GM23248 (cell line): ENCODE measurements at regions not wholly inside any gene's neighbourhood (a gene's known extent, or its start where the extent isn't known, plus 50 kb on each side); places are given as distances from the start of the nearest gene placed in this dataset.

ENCODE experiments used
- DNase-seq: peaks from one replicate; pipeline ENCODE4 v3.0.0-alpha.2; 2015
- H2AFZ ChIP-seq: fragments of 200-600 bp; sonication (generic); 2 replicates; pipeline ENCODE4 v1.6.1; 2016; ENCODE audit warnings: antibody characterized with exemption
- H3F3A ChIP-seq: fragments of 200-600 bp; sonication (generic); 2 replicates; pipeline ENCODE4 v1.6.1; 2016; ENCODE audit warnings: mild to moderate bottlenecking, antibody characterized with exemption, mixed run types; ENCODE audit not compliant: insufficient read depth
- H3K27ac ChIP-seq: fragments of 200-600 bp; sonication (generic); 2 replicates; pipeline ENCODE4 v1.5.1; 2016; ENCODE audit warnings: mild to moderate bottlenecking
- H3K27me3 ChIP-seq: fragments of 200-600 bp; sonication (generic); replicated peaks from 2 replicates; pipeline ENCODE4 v1.6.1; 2016; ENCODE audit warnings: mild to moderate bottlenecking; ENCODE audit not compliant: insufficient read depth
- H3K36me3 ChIP-seq: fragments of 200-600 bp; sonication (generic); 2 replicates; pipeline ENCODE4 v1.6.1; 2016; ENCODE audit warnings: low read depth, mild to moderate bottlenecking
- H3K4me1 ChIP-seq: fragments of 200-600 bp; sonication (generic); 2 replicates; pipeline ENCODE4 v1.6.1; 2016; ENCODE audit warnings: mild to moderate bottlenecking; ENCODE audit not compliant: insufficient read depth
- H3K4me2 ChIP-seq: fragments of 200-600 bp; sonication (generic); one replicate; pipeline ENCODE4 v1.6.1; 2016; ENCODE audit warnings: mild to moderate bottlenecking; ENCODE audit not compliant: unreplicated experiment
- H3K4me3 ChIP-seq: fragments of 200-600 bp; sonication (generic); 2 replicates; pipeline ENCODE4 v1.5.1; 2016; ENCODE audit warnings: mild to moderate bottlenecking
- H3K79me2 ChIP-seq: fragments of 200-600 bp; sonication (generic); 2 replicates; pipeline ENCODE4 v1.6.1; 2016; ENCODE audit warnings: mild to moderate bottlenecking; ENCODE audit not compliant: insufficient read depth
- H3K9ac ChIP-seq: fragments of 200-600 bp; sonication (generic); 2 replicates; pipeline ENCODE4 v1.6.1; 2016; ENCODE audit warnings: mild to moderate bottlenecking
- H3K9me2 ChIP-seq: fragments of 200-600 bp; sonication (generic); 2 replicates; pipeline ENCODE4 v1.6.1; 2016; ENCODE audit warnings: mixed run types, mild to moderate bottlenecking, moderate library complexity; ENCODE audit not compliant: insufficient read depth
- H3K9me3 ChIP-seq: fragments of 200-600 bp; sonication (generic); one replicate; pipeline ENCODE4 v1.6.1; 2017; ENCODE audit warnings: low read depth
- H4K20me1 ChIP-seq: fragments of 200-600 bp; sonication (generic); 2 replicates; pipeline ENCODE4 v1.6.0; 2016; ENCODE audit not compliant: insufficient read depth
- EZH2 ChIP-seq: fragments of 200-600 bp; sonication (generic); IDR thresholded peaks from 2 replicates; pipeline ENCODE4 v1.6.1; 2018; ENCODE audit warnings: antibody characterized with exemption, mild to moderate bottlenecking; ENCODE audit not compliant: insufficient read depth, poor library complexity, severe bottlenecking
- EZH2phosphoT487 ChIP-seq: fragments of 200-600 bp; sonication (generic); IDR thresholded peaks from 2 replicates; pipeline ENCODE4 v1.6.1; 2018; ENCODE audit warnings: antibody characterized with exemption, moderate library complexity, mild to moderate bottlenecking, low read depth; ENCODE audit not compliant: insufficient read depth
- WGBS, 2 experiments: methylation state at CpG; one replicate each; pipeline ENCODE4 v1.1.6; 2015 to 2017; ENCODE audit warnings: low lambda C conversion rate in 2 of 2, low coverage in 1 of 2; ENCODE audit errors: missing lambda C conversion rate in 2 of 2; 5-methylcytosine and 5-hydroxymethylcytosine counted together
- in situ Hi-C: fragments of 300-500 bp; cut with MboI; formaldehyde crosslinking; loops from 2 replicates; pipeline ENCODE4 v1.15.0; 2020

DNA sequence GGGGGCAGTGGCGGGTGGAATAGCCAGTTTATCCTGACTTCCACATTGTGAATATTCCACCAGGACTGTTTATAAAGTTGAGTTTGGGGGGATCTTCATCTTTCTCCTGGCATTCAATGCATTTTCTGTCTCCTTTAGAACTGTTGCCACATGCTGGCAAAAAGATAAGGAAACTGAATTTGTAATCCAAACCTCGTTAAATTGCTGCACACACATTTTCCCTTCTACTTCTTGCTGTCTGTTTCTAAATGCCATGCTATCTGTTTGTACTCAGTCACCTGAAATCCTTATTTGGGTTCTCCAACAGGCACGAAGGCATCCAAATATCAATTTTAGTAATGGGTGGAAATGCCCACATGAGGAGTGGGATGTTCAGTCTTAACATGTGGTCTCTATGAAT, 180.2 kb upstream of the CCN2 start:
- no peaks in the 10 kb centered on the region for H3K79me2 ChIP-seq
- no peaks in the 10 kb centered on the region for H3K9me2 ChIP-seq
- in situ Hi-C loops = loop anchor here (25.0 kb wide), 1 partner anchor 169 kb away; the partner anchor contains the start of gene CCN2
- H3K4me1 ChIP-seq = peaks cover 47% of the 10 kb centered on the region
- peak overlapping the region; percentile 35 for H3K4me3 ChIP-seq
- 1 to 4% methylated on average over 3 of the region's 3 CpGs for WGBS, 2 experiments
- peak; percentile 61 for DNase-seq
- no peak for TF ChIP-seq EZH2
- no peak for TF ChIP-seq EZH2phosphoT487
- peak overlapping the region; percentile 61 for H3K4me2 ChIP-seq
- peak overlapping the region; percentile 78 for H2AFZ ChIP-seq
- H3K27me3 ChIP-seq = no peaks in the 10 kb centered on the region
- H3K27ac ChIP-seq = peak overlapping the region; percentile 99
- H3K9me3 ChIP-seq = no peaks in the 10 kb centered on the region
- H3K36me3 ChIP-seq = no peaks in the 10 kb centered on the region
- H4K20me1 ChIP-seq = no peaks in the 10 kb centered on the region
- H3K9ac ChIP-seq = peak overlapping the region; percentile 83
- H3F3A ChIP-seq = peaks cover 38% of the 10 kb centered on the region

DNA sequence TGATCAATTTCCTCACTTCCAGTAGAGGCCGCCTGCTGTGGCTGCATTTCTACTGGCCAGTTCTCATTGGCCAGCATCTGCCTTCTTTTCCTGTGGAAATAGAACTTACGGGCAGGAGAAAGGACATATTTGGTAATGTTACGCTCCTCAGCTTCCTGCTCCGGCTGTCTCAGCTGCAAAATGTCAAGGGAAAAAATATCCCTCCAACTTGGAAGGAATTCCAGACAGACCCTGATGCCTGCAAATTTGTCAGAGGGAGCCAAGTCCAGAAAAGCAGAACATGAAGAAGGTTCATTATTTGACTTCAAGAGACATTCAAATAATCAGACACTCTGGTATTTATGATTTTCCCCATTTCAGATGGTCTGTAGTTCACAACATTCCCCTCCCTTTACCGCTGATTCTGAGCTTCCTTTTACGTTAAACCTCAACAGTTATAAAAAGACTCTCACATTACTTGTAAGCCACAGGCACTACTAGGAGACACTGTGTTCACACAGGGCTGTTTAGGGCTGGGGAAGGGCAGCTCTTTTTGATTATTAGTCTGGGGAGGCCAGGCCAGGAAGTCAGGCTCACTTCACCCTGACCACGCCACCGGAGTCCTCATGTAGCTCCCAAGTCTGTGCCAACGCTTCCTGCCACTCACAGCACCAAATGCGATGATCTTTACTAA, 179.6 kb upstream of the CCN2 start:
- H3K27me3 ChIP-seq = no peaks in the 10 kb centered on the region
- H3K79me2 ChIP-seq = no peaks in the 10 kb centered on the region
- H3K4me3 ChIP-seq = peak overlapping the region; percentile 35
- H4K20me1 ChIP-seq = no peaks in the 10 kb centered on the region
- no peaks in the 10 kb centered on the region for H3K9me3 ChIP-seq
- H3K36me3 ChIP-seq = no peaks in the 10 kb centered on the region
- peak overlapping the region; percentile 78 for H2AFZ ChIP-seq
- no peak for TF ChIP-seq EZH2
- TF ChIP-seq EZH2phosphoT487 = no peak
- H3K4me2 ChIP-seq = peak overlapping the region; percentile 61
- in situ Hi-C loops = loop anchor here (25.0 kb wide), 1 partner anchor 168 kb away; the partner anchor contains the start of gene CCN2
- peaks cover 38% of the 10 kb centered on the region for H3F3A ChIP-seq
- 11 to 18% methylated on average over 10 of the region's 10 CpGs for WGBS, 2 experiments
- peaks cover 47% of the 10 kb centered on the region for H3K4me1 ChIP-seq
- peak overlapping the region; percentile 99 for H3K27ac ChIP-seq
- no peaks in the 10 kb centered on the region for H3K9me2 ChIP-seq
- peak; percentile 77 for DNase-seq
- peak overlapping the region; percentile 83 for H3K9ac ChIP-seq

DNA sequence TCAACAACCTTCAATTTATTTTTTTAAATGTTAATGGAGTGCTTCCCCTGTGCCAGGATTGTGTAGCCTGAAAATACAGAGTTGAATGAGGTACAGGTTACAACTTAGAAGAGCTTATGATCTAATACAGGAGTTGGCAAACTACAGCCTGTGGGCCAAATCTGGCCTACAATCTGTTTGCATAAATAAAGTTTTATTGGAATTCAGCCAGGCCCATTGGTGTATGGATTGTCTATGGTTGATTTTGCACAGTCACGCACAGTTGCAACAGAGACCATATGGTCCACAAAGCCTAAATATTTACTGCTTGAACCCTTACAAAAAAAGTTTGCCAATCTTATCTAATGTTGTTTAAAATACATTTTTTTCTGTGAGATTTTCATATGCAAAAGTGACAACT, 177.3 kb upstream of the CCN2 start:
- WGBS, 2 experiments = 100% methylated on average over 1 of the region's 1 CpG
- in situ Hi-C loops = loop anchor here (25.0 kb wide), 1 partner anchor 166 kb away; the partner anchor contains the start of gene CCN2
- H2AFZ ChIP-seq = no peak overlapping the region

DNA sequence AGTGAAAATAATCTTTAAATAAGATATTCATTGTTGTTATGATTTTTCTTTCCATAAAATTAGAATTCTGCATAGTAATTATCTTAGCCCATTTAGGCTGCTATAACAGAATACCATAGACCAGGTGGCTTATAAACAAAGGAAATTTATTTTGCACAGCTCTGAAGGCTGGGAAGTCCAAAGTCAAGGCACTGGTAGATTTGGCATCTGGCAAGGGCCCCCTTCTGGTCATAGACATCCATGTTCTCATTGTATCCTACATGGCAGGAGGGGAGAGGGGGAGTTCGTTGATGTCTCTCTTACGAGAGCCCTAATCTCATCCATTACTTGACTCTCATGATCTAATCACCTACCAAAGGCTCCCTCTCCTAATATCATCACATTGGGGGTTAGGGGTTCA, 175.0 kb upstream of the CCN2 start:
- Histone ChIP-seq H3K79me2 (no peaks in the 10 kb centered on the region), H4K20me1 (no peaks in the 10 kb centered on the region), H3F3A (peaks cover 12% of the 10 kb centered on the region), H3K36me3 (no peaks in the 10 kb centered on the region), H3K4me2 (no peak overlapping the region), H3K9me2 (no peaks in the 10 kb centered on the region), H3K9me3 (no peaks in the 10 kb centered on the region), H3K27ac (no peak overlapping the region), H3K27me3 (no peaks in the 10 kb centered on the region), H3K9ac (no peak overlapping the region), H2AFZ (no peak overlapping the region), H3K4me3 (no peak overlapping the region), H3K4me1 (peaks cover 18% of the 10 kb centered on the region)
- TF ChIP-seq EZH2 (no peak), EZH2phosphoT487 (no peak)
- WGBS, 2 experiments = 100% methylated on average over 2 of the region's 2 CpGs
- no peak for DNase-seq
- in situ Hi-C loops = loop anchor here (25.0 kb wide), 1 partner anchor 164 kb away; the partner anchor contains the start of gene CCN2

More for the DNA sequence above, 177.3 kb upstream of the CCN2 start:
- TF ChIP-seq EZH2 (no peak), EZH2phosphoT487 (no peak)
- DNase-seq = no peak
- H3K4me2 ChIP-seq = no peak overlapping the region
- H3K27ac ChIP-seq = no peak overlapping the region
- no peaks in the 10 kb centered on the region for H3K9me2 ChIP-seq
- H3K4me3 ChIP-seq = no peak overlapping the region
- no peaks in the 10 kb centered on the region for H3K9me3 ChIP-seq
- H3K9ac ChIP-seq = no peak overlapping the region
- peaks cover 32% of the 10 kb centered on the region for H3F3A ChIP-seq
- H3K27me3 ChIP-seq = no peaks in the 10 kb centered on the region
- no peaks in the 10 kb centered on the region for H3K36me3 ChIP-seq
- H4K20me1 ChIP-seq = no peaks in the 10 kb centered on the region
- no peaks in the 10 kb centered on the region for H3K79me2 ChIP-seq
- peaks cover 32% of the 10 kb centered on the region for H3K4me1 ChIP-seq
